GM19043 (cell line): ENCODE measurements at regions not wholly inside any gene's neighbourhood (a gene's known extent, or its start where the extent isn't known, plus 50 kb on each side); places are given as distances from the start of the nearest gene placed in this dataset.

Experiments used
- ATAC-seq: cut with Tn5 transposase; IDR thresholded peaks from one replicate; pipeline ENCODE4 v1.9.1; 2021; ENCODE audit warnings: low read depth; ENCODE audit not compliant: unreplicated experiment

DNA sequence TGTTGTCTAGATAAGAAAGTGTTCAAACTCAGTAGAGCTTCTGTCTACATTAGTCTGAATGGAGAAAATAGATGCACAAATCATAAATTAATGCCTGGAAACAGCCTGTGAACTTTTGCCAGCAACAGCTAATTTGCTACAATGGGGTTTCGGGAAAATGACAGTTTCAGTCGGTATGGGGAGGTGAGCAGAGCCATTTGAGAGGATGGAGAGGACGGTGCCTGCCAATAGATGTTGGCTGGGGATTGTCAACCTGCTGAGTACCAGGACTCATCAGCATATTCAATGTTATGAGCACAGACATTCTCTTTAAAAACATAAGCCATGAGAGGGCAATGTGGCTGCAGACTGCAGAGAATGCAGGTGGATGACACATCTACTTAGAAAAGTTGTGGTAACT, 230.3 kb upstream of the PCDH18 start:
- ATAC-seq: no peak

DNA sequence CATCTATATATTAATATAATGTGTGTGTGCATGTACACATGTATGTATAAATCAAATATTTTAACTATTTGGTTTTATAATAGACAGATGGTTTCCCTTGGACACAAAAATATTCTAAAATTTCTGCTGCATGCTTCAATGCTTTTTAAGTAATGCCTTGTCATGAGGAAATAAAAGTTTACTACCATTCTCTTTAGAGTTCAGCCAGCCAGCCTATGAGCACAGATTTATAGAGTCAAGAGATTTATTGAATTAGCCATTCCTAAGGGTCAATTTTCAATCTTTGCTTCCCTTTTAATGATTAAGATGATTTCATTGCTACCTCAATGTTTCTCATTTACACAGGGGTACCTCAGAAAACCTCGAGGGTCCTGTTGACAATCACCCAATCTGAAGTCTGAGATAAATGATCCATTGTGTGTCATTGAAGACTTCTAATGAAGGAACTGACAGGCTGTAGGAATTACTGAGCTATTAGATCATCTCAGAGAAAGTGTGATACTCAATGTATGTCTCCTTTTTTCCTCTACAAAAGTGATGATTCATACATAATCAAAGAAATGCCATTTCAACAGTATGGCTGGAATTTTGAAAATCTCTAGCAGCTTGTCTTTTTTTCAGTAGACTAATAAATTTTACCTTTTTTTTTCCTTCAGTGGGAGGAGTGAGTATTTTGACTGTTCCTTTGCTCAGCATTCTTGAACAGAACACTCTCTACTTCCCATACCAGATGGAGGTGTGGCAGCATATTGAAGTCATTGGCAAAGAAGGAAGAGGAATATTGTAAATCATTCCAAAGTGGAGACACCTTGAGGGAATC, 222.6 kb upstream of the PCDH18 start:
- no peak for ATAC-seq

DNA sequence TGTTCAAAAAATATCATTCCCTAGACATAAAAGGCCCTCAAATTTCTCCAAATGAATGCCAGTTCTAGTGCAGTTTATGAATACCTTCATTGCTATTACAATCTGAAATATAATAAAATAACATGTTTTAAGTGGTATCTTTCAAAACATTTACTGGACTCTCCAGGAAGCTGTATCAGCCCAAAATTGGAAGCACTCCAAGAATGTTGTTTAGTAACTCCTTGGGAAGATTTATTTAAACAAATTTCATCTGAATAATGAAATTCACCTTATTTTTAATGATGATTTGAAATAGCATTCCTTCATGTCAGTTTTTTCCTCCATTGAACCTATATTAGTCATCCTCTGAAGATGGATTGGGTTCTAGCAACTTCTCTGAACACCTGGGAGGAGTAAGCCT, 217.2 kb upstream of the PCDH18 start:
- ATAC-seq: no peak

GRCh38 chr4:137748616-137749015, 216.3 kb upstream of the PCDH18 start:
- no peak for ATAC-seq

DNA sequence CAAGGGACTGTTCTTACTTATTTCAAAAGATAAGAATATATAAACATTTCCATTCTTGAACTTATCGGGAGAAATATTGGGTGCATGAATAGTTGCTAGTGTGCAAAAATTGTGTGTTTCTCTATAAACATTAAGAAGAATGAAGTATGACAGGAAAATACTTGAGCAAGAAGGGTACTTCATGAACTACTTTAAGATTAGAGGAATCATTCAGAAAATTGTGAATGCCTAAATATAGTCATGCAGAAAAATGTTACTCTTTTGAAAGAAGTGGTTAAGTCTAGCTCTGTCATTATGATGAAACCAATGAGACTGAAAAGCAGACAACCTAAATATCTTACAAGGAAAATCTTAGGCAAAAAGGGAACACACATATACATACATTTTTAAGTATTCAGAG, 207.8 kb upstream of the PCDH18 start:
- no peak for ATAC-seq

- no peak for ATAC-seq
Measured at GRCh38 chr4:137739391-137739790, 207.1 kb upstream of the PCDH18 start.

- no peak for ATAC-seq
Measured at GRCh38 chr4:137738375-137738990, 206.2 kb upstream of the PCDH18 start.

DNA sequence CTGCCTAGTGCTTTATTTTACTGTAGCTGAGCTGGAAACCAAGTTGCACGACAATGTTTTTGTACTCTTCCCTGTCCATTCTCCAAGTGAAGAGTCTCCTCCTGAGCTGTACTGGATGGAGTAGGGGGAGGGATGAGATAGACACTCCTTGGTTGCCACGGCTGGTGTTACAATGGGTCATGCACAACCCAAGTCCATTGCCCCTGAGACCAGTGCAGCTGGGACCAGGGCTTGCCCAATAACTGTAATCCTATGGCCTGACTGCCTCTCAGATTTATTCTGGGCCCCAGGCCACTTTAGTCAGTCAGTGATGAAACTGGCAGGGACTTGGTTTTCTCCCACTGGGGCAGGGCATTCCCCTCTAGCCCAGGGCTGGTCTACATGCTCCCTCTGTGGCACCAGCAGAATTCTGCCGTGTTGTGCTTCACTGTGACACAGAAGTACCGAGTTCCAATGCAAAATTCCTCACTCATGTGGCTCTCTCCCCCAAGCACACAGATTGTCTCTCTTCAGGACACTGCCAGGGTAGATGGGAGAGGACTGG, 203.3 kb upstream of the PCDH18 start:
- ATAC-seq: no peak

- ATAC-seq: peak; percentile 72
Measured at GRCh38 chr4:137733174-137734141, 201.2 kb upstream of the PCDH18 start.

- no peak for ATAC-seq
Measured at GRCh38 chr4:137722910-137723309, 190.6 kb upstream of the PCDH18 start.

GRCh38 chr4:137711502-137711901, 179.2 kb upstream of the PCDH18 start:
- no peak for ATAC-seq

- no peak for ATAC-seq
Measured at GRCh38 chr4:137707626-137708025, 175.3 kb upstream of the PCDH18 start.

DNA sequence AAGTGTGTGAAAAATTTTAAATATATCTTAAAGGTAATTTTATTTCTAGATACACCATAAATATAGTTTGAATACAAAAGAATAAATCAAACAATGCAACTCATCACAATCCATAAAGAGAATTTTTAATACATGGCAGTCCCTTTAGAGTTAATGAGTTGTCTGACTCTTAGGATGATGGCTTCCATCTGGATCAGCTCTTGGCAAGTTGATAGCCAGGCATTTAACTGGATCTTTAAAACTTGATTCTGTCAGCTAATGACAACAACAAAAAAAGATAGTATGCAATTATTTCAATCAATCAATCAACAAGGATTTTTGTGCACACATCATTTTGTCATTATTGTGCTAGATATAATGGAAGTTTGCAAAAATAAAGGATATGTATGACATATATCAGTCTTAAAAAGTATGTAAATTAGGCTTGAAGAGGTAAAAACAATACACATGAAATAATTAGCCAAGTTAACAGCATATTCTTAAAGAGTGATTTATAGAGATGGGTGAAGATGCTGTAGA, 174.9 kb upstream of the PCDH18 start:
- ATAC-seq: no peak

GRCh38 chr4:137705171-137705783, 173.0 kb upstream of the PCDH18 start:
- no peak for ATAC-seq

DNA sequence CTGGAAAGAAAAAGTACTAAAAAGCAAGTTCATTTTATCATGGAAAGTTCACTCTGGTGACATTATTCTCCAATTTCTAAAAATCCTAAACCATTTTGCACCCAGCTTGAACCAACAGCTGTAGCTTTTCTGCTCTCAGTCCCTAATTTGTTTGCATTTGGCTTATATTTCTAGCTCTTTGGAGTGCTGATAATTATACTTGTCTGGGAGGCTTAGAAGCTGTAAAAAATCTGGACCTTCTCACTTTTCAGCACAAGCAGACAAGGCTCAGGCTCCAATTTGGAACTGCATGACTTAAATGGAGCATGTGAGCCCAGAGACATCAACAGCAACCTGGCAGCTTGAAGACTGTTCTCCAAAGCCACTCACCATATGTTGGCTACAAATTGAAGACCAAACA, 170.9 kb upstream of the PCDH18 start:
- ATAC-seq: no peak

DNA sequence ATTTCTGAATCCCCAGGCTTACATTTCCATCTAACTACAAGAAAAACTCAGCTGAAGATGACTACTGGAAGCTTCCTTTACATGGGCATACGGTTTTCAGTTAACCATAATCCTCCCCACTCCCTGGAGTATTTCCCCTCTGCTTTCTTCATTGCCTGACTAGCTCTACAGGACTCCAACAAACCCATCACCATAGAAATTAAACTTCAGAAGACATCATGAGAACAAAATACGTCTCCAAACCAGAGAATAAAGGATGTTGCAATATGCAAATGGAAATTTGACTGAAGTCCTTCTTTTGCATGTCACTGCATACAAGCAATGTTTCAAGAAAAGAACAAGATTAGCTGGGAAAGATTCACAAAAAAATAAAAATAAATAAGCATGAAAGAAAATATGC, 170.2 kb upstream of the PCDH18 start:
- no peak for ATAC-seq

- no peak for ATAC-seq
Measured at GRCh38 chr4:137701401-137701800, 169.1 kb upstream of the PCDH18 start.

DNA sequence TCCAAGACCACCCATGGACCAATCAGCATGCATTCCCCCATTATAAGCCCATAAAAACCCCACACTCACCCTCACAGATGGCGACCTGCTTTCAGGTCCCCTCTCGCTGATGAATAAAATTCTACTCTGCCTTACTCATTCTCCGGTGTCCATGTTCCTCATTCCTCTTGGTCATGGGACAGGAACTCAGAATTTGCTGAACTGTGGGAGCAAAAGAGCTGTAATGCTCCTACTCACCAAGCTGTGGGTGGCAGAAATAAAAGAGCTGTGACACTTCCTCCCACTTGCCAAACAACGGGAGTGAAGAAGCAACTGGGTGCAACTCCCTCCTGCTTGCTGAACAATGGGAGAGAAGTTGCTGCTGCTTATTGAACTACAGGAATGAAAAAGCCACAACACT, 168.5 kb upstream of the PCDH18 start:
- ATAC-seq: no peak

GRCh38 chr4:137700072-137700471, 167.8 kb upstream of the PCDH18 start:
- ATAC-seq: no peak

DNA sequence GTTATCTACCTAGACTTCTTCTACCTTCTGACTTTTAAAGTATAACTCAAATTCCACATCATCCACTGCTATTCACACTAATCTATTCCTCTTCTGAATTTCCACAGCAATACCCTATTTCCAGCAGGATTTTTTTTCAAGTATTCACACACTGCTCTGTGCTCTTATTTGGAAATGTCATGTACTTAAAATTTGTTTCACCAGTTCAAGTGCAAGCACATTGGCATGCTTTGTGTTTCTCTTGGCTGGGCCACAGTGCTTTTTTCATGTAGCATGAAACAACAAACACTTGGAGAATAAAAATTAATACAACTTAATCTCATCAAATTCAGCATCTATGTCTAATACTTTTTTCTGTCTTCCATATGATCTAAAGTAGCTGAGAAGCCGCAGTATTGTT, 161.8 kb upstream of the PCDH18 start:
- ATAC-seq: no peak
